NB4 (cell line): ENCODE measurements at regions not wholly inside any gene's neighbourhood (a gene's known extent, or its start where the extent isn't known, plus 50 kb on each side); places are given as distances from the start of the nearest gene placed in this dataset.

Source experiments
- CTCF ChIP-seq: IDR thresholded peaks from one replicate; pipeline ENCODE4 v1.5.1; 2012; ENCODE audit warnings: low read depth, low read length
- POLR2A ChIP-seq: IDR thresholded peaks from 2 replicates; pipeline ENCODE4 v1.6.1; 2011; ENCODE audit warnings: mild to moderate bottlenecking; ENCODE audit not compliant: insufficient read length; ENCODE audit errors: extremely low read depth

GRCh38 chr13:44746690-44747089, 170.6 kb upstream of the TSC22D1 start:
- TF ChIP-seq POLR2A (no peak), CTCF (no peak)
